Gastroesophageal sphincter (tissue), 4 donors: ENCODE measurements at regions not wholly inside any gene's neighbourhood (a gene's known extent, or its start where the extent isn't known, plus 50 kb on each side); places are given as distances from the start of the nearest gene placed in this dataset.

ENCODE experiments used
- ATAC-seq: fragments of 150-250 bp; one replicate; pipeline ENCODE4 v1.9.1; 2016; ENCODE audit warnings: mild to moderate bottlenecking, moderate library complexity
- H3K27ac ChIP-seq, 4 donors: fragments of 200-600 bp; sonication (generic) in 3 of 4; 1 replicate in 3 of 4; 2 replicates in 1 of 4; pipeline ENCODE4 v1.5.1; 2016 to 2019
- H3K27me3 ChIP-seq: fragments of 200-600 bp; sonication (generic); one replicate; pipeline ENCODE4 v1.5.1; 2019
- H3K36me3 ChIP-seq, 2 donors: fragments of 200-600 bp; sonication (generic); one replicate each; pipeline ENCODE4 v1.5.1; 2019; ENCODE audit warnings: control low read depth in 1 of 2
- H3K4me1 ChIP-seq, 3 donors: fragments of 200-600 bp; sonication (generic); 1 replicate in 2 of 3; 2 replicates in 1 of 3; pipeline ENCODE4 v1.5.1; 2016 to 2019; ENCODE audit warnings: control low read depth in 2 of 3
- H3K4me3 ChIP-seq, 2 donors: fragments of 200-600 bp; sonication (generic); one replicate each; pipeline ENCODE4 v1.5.1; 2019; ENCODE audit warnings: mild to moderate bottlenecking in 1 of 2, moderate library complexity in 1 of 2
- H3K9me3 ChIP-seq, 3 donors: fragments of 200-600 bp; sonication (generic); one replicate each; pipeline ENCODE4 v1.5.1; 2017 to 2019; ENCODE audit warnings: control low read depth in 2 of 3
- EP300 ChIP-seq: sonication (generic); formaldehyde crosslinking; IDR thresholded peaks from one replicate; pipeline ENCODE4 v1.6.1; 2017; ENCODE audit warnings: antibody characterized with exemption, mild to moderate bottlenecking
- POLR2A ChIP-seq, 2 donors: fragments of 450-650 bp; IDR thresholded peaks; one replicate each; pipeline ENCODE4 v1.6.1; 2017; ENCODE audit warnings: antibody characterized with exemption in 2 of 2, mild to moderate bottlenecking in 2 of 2, moderate library complexity in 1 of 2
- POLR2AphosphoS5 ChIP-seq: sonication (generic); formaldehyde crosslinking; IDR thresholded peaks from one replicate; pipeline ENCODE4 v1.6.1; 2017; ENCODE audit warnings: antibody characterized with exemption
- WGBS, 2 donors: methylation state at CpG; one replicate each; pipeline ENCODE4 v1.1.5; 2018; ENCODE audit warnings: low coverage in 1 of 2; 5-methylcytosine and 5-hydroxymethylcytosine counted together
- TF ChIP-seq, protein P1 (sequence below), 4 experiments: fragments of 200-600 bp in 2 of 4; fragments of 450-650 bp in 2 of 4; sonication (generic) in 1 of 4; IDR thresholded peaks; one replicate each; pipeline ENCODE4 v1.5.1; 2017 to 2019; ENCODE audit warnings: antibody characterized with exemption in 4 of 4, mild to moderate bottlenecking in 2 of 4, moderate library complexity in 2 of 4

GRCh38 chr16:86951831-86952598, 365.2 kb downstream of the C16orf95 start:
- ATAC-seq: no peak
- no peak overlapping the region for H3K27ac ChIP-seq

DNA sequence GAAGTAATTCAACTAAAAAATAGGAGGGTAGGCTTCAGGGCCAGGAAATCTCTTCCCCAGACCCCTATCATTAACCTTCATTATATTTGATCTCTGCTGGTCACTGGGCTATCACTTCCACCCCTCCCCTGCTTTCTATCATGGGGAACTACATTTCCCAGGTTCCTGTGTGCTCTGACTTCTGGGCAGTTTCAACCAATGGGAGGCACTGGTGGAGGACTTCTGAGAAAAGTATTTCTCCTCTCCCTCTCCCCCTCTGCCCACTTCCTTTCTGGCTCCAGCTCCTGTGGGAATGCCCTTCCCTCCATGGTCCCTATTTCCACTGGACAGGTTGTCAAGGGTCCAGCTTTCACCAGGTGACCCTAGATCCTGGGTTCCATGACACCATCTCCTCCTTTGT, 364.4 kb downstream of the C16orf95 start:
- no peak overlapping the region for H3K4me3 ChIP-seq
- no peaks in the 10 kb centered on the region for H3K4me1 ChIP-seq
- no peak overlapping the region for H3K27ac ChIP-seq
- no peaks in the 10 kb centered on the region for H3K9me3 ChIP-seq
- TF ChIP-seq EP300 (no peak), POLR2AphosphoS5 (no peak), POLR2A (IDR thresholded peaks at IDR 0.05) (no peak)
- TF ChIP-seq, protein P1, sequence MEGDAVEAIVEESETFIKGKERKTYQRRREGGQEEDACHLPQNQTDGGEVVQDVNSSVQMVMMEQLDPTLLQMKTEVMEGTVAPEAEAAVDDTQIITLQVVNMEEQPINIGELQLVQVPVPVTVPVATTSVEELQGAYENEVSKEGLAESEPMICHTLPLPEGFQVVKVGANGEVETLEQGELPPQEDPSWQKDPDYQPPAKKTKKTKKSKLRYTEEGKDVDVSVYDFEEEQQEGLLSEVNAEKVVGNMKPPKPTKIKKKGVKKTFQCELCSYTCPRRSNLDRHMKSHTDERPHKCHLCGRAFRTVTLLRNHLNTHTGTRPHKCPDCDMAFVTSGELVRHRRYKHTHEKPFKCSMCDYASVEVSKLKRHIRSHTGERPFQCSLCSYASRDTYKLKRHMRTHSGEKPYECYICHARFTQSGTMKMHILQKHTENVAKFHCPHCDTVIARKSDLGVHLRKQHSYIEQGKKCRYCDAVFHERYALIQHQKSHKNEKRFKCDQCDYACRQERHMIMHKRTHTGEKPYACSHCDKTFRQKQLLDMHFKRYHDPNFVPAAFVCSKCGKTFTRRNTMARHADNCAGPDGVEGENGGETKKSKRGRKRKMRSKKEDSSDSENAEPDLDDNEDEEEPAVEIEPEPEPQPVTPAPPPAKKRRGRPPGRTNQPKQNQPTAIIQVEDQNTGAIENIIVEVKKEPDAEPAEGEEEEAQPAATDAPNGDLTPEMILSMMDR (IDR thresholded peaks at IDR 0.05): no peak
- no peaks in the 10 kb centered on the region for H3K36me3 ChIP-seq
- no peak for ATAC-seq
- H3K27me3 ChIP-seq: peaks cover 66% of the 10 kb centered on the region

More at GRCh38 chr16:86951831-86952598, 365.2 kb downstream of the C16orf95 start:
- Histone ChIP-seq H3K27me3 (peaks cover 66% of the 10 kb centered on the region), H3K4me1 (no peaks in the 10 kb centered on the region), H3K36me3 (no peaks in the 10 kb centered on the region), H3K9me3 (no peaks in the 10 kb centered on the region), H3K4me3 (no peak overlapping the region)
- TF ChIP-seq POLR2A (IDR thresholded peaks at IDR 0.05) (no peak), POLR2AphosphoS5 (no peak), EP300 (no peak)
- TF ChIP-seq, protein P1 (IDR thresholded peaks at IDR 0.05): no peak
- WGBS, 2 donors: 74 to 86% methylated on average over 6 to 10 of the region's 13 CpGs

DNA sequence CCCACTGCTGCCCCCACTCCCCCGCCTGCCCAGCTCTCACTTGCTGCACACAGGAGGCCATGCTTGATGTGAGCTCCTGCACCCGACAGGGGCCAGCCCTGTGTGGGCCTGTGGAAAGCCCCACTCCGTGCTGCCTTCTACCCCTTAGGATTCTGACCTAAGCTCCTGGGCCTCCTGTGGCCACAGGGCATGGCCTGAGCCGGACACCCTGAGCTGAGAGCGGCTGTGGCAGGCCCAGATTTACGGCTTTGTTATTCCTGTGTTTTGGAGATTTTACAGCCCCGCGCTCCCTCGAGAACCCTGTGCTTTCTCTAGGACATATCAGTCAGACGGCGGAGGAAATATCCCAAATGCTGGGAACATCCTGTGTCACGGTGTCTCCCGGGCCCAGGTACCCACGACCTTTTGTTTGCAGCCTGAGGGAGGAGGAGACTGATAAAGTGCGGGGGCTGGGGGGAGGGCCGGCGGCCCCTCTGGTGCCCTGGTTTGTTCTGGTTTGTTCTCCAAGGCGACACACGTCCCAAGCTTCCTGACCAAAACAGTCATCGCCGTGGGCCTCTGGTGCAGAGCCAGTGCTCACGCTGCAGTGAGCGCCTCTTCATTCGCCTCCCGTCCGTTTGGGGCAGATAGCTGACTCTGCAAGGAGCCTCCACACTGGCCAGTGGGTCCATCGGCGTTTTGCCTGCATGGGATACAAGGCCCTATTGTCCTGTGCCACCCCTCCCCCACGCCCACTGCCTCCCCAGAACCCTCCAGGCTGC, 363.4 kb downstream of the C16orf95 start:
- H3K27ac ChIP-seq: no peak overlapping the region
- no peaks in the 10 kb centered on the region for H3K36me3 ChIP-seq
- 77% methylated on average over 5 of the region's 29 CpGs; no CpG with 5 or more reads in 1 of the 2 donors for WGBS, 2 donors
- no peak for TF ChIP-seq EP300
- TF ChIP-seq POLR2AphosphoS5: no peak
- no peak for TF ChIP-seq POLR2A (IDR thresholded peaks at IDR 0.05)
- TF ChIP-seq, protein P1 (IDR thresholded peaks at IDR 0.05): no peak
- no peaks in the 10 kb centered on the region for H3K4me1 ChIP-seq
- H3K27me3 ChIP-seq: peaks cover 66% of the 10 kb centered on the region
- no peak for ATAC-seq
- no peaks in the 10 kb centered on the region for H3K9me3 ChIP-seq
- no peak overlapping the region for H3K4me3 ChIP-seq

GRCh38 chr16:86955136-86955855, 361.9 kb downstream of the C16orf95 start:
- ATAC-seq: no peak
- WGBS, 2 donors: 79 to 100% methylated on average over 2 to 4 of the region's 13 CpGs
- no peak overlapping the region for H3K4me3 ChIP-seq
- no peaks in the 10 kb centered on the region for H3K9me3 ChIP-seq
- H3K36me3 ChIP-seq: no peaks in the 10 kb centered on the region
- no peak overlapping the region for H3K27ac ChIP-seq
- TF ChIP-seq, protein P1 (IDR thresholded peaks at IDR 0.05): no peak
- TF ChIP-seq EP300 (no peak), POLR2AphosphoS5 (no peak), POLR2A (IDR thresholded peaks at IDR 0.05) (no peak)
- H3K27me3 ChIP-seq: peaks cover 75% of the 10 kb centered on the region
- H3K4me1 ChIP-seq: no peaks in the 10 kb centered on the region
